ENCODE measurements at regions not wholly inside any gene's neighbourhood (a gene's known extent, or its start where the extent isn't known, plus 50 kb on each side); places are given as distances from the start of the nearest gene placed in this dataset.

DNA sequence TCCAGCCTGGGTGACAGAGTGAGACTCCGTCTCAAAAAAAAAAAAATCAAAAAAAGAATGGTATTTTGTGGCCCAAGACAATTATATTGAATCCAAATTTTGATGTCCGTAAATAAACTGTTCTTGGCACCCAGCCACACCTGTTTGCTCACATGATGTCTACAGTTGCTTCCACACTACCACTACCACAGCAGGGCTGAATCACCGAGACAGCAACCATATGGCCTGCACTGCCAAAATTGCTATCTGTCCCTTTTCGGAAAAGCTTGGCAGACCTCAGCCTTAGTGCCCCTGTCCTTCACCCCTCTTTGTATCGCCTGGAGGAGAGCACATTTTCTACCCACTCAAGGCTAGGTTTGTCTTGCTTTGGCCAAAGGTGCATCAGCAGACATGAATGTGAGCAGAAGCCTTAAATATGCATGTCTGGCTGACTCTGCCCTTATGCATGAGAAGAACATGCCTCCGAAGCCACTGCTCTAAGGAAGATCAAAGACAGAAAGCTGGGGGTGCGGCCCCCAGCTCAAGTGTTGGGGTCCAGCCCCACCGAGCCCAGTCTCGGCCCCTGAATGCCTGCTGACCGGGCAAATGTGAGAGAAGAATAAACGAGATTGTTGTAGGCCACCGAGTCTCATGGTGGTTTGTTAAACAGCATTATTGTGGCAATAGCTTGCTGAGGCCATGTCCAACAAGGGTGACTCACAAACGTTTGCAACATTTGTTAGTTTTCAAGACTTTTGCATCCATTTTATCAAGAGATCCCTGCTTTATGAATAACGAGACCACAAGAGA is 108.1 kb downstream of the TPRA1 start:
- H3K9me3 ChIP-seq (ENCODE audit: severe bottlenecking): no peaks in the 10 kb centered on the region
- TF ChIP-seq, protein P1, sequence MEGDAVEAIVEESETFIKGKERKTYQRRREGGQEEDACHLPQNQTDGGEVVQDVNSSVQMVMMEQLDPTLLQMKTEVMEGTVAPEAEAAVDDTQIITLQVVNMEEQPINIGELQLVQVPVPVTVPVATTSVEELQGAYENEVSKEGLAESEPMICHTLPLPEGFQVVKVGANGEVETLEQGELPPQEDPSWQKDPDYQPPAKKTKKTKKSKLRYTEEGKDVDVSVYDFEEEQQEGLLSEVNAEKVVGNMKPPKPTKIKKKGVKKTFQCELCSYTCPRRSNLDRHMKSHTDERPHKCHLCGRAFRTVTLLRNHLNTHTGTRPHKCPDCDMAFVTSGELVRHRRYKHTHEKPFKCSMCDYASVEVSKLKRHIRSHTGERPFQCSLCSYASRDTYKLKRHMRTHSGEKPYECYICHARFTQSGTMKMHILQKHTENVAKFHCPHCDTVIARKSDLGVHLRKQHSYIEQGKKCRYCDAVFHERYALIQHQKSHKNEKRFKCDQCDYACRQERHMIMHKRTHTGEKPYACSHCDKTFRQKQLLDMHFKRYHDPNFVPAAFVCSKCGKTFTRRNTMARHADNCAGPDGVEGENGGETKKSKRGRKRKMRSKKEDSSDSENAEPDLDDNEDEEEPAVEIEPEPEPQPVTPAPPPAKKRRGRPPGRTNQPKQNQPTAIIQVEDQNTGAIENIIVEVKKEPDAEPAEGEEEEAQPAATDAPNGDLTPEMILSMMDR (IDR thresholded peaks at IDR 0.05; ENCODE audit: low read depth, low read length): no peak

DNA sequence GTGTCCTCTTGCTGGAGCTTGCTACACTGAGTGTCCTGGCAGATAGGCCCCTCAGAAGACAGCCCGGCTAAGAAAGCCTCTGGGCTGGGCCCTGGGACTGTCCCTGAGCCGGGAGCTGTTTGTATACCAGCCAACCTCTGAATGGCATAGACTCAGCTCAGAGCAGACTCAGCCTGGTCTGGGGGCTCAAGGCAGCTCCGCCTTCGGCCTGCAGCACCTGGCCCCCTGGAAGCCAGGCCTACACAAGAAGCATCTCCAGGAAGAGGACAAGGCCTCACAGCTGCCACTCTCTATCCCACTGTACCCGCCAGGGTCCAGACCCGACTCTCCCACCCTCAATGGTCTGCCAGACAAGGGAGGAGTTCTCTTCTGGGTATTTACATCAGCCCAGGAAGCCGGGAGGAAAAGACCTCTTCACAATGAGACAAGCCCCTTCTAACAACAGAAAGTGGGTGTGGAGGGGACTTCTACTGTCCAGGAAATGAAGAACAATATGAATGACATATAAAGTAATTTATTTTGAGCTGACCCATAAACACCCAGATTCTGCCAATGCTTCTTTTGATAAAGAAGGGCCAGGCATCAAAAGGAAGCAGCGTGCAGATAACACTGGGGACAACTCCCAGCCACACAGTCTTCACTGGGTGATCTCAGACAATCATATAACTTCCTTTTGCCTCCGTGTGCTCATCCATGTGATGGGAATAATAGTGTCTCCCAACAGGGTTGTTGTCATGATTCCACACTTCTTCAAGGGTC is 110.2 kb downstream of the TPRA1 start:
- TF ChIP-seq, protein P1 (IDR thresholded peaks at IDR 0.05; ENCODE audit: low read depth, low read length): no peak
- DNase-seq: no peak
- Histone ChIP-seq H3K4me3 (ENCODE audit: low read depth, low read length) (no peak overlapping the region), H3K27ac (no peak overlapping the region), H3K27me3 (ENCODE audit: insufficient read depth, low read depth, severe bottlenecking) (no peaks in the 10 kb centered on the region), H3K36me3 (no peaks in the 10 kb centered on the region), H3K9me3 (ENCODE audit: severe bottlenecking) (no peaks in the 10 kb centered on the region)

More for the DNA sequence above, 108.1 kb downstream of the TPRA1 start:
- no peaks in the 10 kb centered on the region for H3K27me3 ChIP-seq (ENCODE audit: insufficient read depth, low read depth, severe bottlenecking)
- DNase-seq: no peak
- H3K36me3 ChIP-seq: no peaks in the 10 kb centered on the region
- H3K27ac ChIP-seq: no peak overlapping the region
- H3K4me3 ChIP-seq (ENCODE audit: low read depth, low read length): no peak overlapping the region

DNA sequence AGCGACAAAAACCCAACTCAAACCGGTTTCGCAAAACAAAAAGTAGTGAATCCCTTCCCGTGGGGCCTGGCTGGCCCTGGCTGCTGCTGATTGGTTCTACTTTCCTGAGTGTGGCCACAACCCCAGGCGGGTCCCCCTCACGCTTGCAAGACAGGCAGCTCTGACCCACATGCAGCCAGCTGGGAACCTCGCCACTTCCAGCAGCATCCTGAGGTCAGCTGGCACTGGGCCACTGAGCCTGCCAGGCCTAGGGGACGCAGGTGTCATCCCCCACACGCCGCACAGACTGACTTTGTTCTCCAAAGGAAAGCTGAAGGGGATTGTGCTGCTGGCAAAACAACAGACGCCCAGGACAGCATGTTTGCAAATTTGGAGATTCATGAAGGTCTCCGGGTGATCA is 111.1 kb downstream of the TPRA1 start:
- no peak overlapping the region for H3K4me3 ChIP-seq (ENCODE audit: low read depth, low read length)
- TF ChIP-seq, protein P1 (IDR thresholded peaks at IDR 0.05; ENCODE audit: low read depth, low read length): no peak
- no peak overlapping the region for H3K27ac ChIP-seq

DNA sequence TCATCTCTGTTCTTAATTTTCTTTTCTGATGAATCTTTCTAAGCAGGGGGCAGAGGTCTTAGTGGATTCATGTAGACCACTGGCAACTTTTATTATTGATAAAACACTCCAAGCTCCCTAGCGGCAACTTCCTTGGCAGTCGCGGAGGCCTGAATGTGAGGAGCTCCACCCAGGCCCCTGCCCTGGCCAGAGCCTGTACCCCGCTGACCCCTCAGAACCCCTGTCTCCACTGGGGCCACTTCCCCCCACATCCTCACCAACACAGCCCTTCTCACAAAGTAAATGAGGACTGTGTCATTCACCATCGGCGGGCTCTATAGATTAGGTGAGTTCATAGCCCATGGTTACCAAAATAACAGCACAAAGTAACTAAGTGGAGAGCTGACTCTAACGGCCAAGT is 111.6 kb downstream of the TPRA1 start:
- Histone ChIP-seq H3K36me3 (no peaks in the 10 kb centered on the region), H3K9me3 (ENCODE audit: severe bottlenecking) (no peaks in the 10 kb centered on the region), H3K27me3 (ENCODE audit: insufficient read depth, low read depth, severe bottlenecking) (no peaks in the 10 kb centered on the region), H3K27ac (no peak overlapping the region), H3K4me3 (ENCODE audit: low read depth, low read length) (no peak overlapping the region)
- TF ChIP-seq, protein P1 (IDR thresholded peaks at IDR 0.05; ENCODE audit: low read depth, low read length): no peak
- DNase-seq: no peak

More for the DNA sequence above, 111.1 kb downstream of the TPRA1 start:
- Histone ChIP-seq H3K27me3 (ENCODE audit: insufficient read depth, low read depth, severe bottlenecking) (no peaks in the 10 kb centered on the region), H3K9me3 (ENCODE audit: severe bottlenecking) (no peaks in the 10 kb centered on the region), H3K36me3 (no peaks in the 10 kb centered on the region)
- DNase-seq: no peak

DNA sequence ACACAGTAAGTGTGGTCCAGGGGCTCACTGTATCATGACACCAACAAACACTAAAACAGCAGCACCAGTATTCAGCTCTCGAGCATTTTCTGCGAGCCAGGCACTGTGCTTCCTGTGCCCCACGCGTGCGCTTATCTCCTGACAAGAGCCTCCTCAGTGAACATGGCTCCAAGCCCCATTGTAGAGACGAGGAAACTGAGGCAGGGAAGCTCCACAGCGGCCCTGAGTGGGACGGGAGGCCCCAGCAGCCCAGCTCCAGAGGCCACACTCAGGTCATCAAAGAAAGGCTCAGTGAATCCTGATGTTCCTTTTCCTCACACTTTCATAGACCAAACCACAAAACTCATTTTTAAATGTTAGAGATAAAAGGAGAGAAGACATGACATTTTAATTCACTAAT is 113.1 kb downstream of the TPRA1 start:
- Histone ChIP-seq H3K4me3 (ENCODE audit: low read depth, low read length) (no peak overlapping the region), H3K9me3 (ENCODE audit: severe bottlenecking) (no peaks in the 10 kb centered on the region), H3K36me3 (no peaks in the 10 kb centered on the region), H3K27ac (no peak overlapping the region), H3K27me3 (ENCODE audit: insufficient read depth, low read depth, severe bottlenecking) (no peaks in the 10 kb centered on the region)
- TF ChIP-seq, protein P1 (IDR thresholded peaks at IDR 0.05; ENCODE audit: low read depth, low read length): no peak
- no peak for DNase-seq
